ENCODE measurements at regions not wholly inside any gene's neighbourhood (a gene's known extent, or its start where the extent isn't known, plus 50 kb on each side); places are given as distances from the start of the nearest gene placed in this dataset.

GRCh38 chr17:77845541-77846225 is 112.8 kb upstream of the TNRC6C start:
- TF ChIP-seq REST (IDR thresholded peaks at IDR 0.05; ENCODE audit: insufficient read depth in 1 of 2, low read depth in 2 of 2, low read length in 2 of 2) (no peak), POLR2AphosphoS5 (IDR thresholded peaks at IDR 0.05; ENCODE audit: low read depth, low read length) (no peak)

Data from PFSK-1 (cell line).